NK-92 treated with Interleukin-12 subunit alpha and Interleukin-12 subunit beta, amount 100 ng/mL, for 24 hours (cell line): ENCODE measurements at regions not wholly inside any gene's neighbourhood (a gene's known extent, or its start where the extent isn't known, plus 50 kb on each side); places are given as distances from the start of the nearest gene placed in this dataset.
"Not testable (repeated sequence)": the region's sequence is repeated elsewhere in the genome, so short reads cannot be mapped to it uniquely, and the experiment has no call there.

Experiments
- DNase-seq: peaks from one replicate; lab custom pipeline; 2025; lab: John Stamatoyannopoulos, UW

GRCh38 chr9:80720579-80720978 is 968.8 kb downstream of the TLE1 start:
- DNase-seq: no peak

GRCh38 chr9:80707120-80707519 is 982.2 kb downstream of the TLE1 start:
- no peak for DNase-seq

GRCh38 chr9:80701061-80701460 is 988.3 kb downstream of the TLE1 start:
- DNase-seq: no peak

GRCh38 chr9:80699511-80699998 is 989.8 kb downstream of the TLE1 start:
- DNase-seq: no peak

GRCh38 chr9:80698725-80699410 is 990.5 kb downstream of the TLE1 start:
- no peak for DNase-seq

GRCh38 chr9:80692751-80693150 is 996.6 kb downstream of the TLE1 start:
- DNase-seq: no peak

GRCh38 chr9:80691229-80691628 is 998.1 kb downstream of the TLE1 start:
- no peak for DNase-seq

GRCh38 chr9:80690349-80690939 is 998.9 kb downstream of the TLE1 start:
- DNase-seq: no peak

- no peak for DNase-seq
Observed at GRCh38 chr9:80679916-80680315, 1009.4 kb downstream of the TLE1 start.

GRCh38 chr9:80678906-80679305 is 1010.4 kb downstream of the TLE1 start:
- no peak for DNase-seq

GRCh38 chr9:80673496-80673895 is 1015.9 kb downstream of the TLE1 start:
- no peak for DNase-seq

- DNase-seq: no peak
Observed at GRCh38 chr9:80665479-80665878, 1023.9 kb downstream of the TLE1 start.

- DNase-seq: no peak
Observed at GRCh38 chr9:80664327-80665210, 1024.8 kb downstream of the TLE1 start.

- not testable (repeated sequence) for DNase-seq
Observed at GRCh38 chr9:80659751-80660150, 1029.6 kb downstream of the TLE1 start.

- DNase-seq: no peak
Observed at GRCh38 chr9:80651044-80651443, 1038.3 kb downstream of the TLE1 start.

GRCh38 chr9:80649496-80649895 is 1039.9 kb downstream of the TLE1 start:
- no peak for DNase-seq

- DNase-seq: no peak
Observed at GRCh38 chr9:80649001-80649420, 1040.3 kb downstream of the TLE1 start.

GRCh38 chr9:80648336-80648735 is 1041.0 kb downstream of the TLE1 start:
- DNase-seq: no peak

GRCh38 chr9:80646211-80646610 is 1043.1 kb downstream of the TLE1 start:
- no peak for DNase-seq

- DNase-seq: no peak
Observed at GRCh38 chr9:80644044-80644443, 1045.3 kb downstream of the TLE1 start.

GRCh38 chr9:80635065-80635464 is 1054.3 kb downstream of the TLE1 start:
- DNase-seq: no peak

GRCh38 chr9:80632041-80632440 is 1057.3 kb downstream of the TLE1 start:
- DNase-seq: no peak

GRCh38 chr9:80622508-80622907 is 1050.7 kb downstream of the TLE4 start:
- no peak for DNase-seq
